ENCODE measurements at regions not wholly inside any gene's neighbourhood (a gene's known extent, or its start where the extent isn't known, plus 50 kb on each side); places are given as distances from the start of the nearest gene placed in this dataset.
"Not testable (repeated sequence)": the region's sequence is repeated elsewhere in the genome, so short reads cannot be mapped to it uniquely, and the experiment has no call there.

GRCh38 chr17:445839-446238, 93.2 kb upstream of the RPH3AL start, which contains the start of gene RFLNB:
Gene RFLNB, minus strand, starts transcription at chr17:445939.
- H3K4me1 Mint-ChIP-seq = peaks cover 2 to 19% (median 7%) of the 10 kb centered on the region in 4 donors
- H3K4me3 ChIP-seq (ENCODE audit: low read length in 2 of 2); H3K9me3 ChIP-seq (ENCODE audit: control insufficient read depth in 1 of 2, low read length in 2 of 2); H3K9me3 Mint-ChIP-seq; CTCF ChIA-PET (ENCODE audit: partially characterized antibody); H3K27ac ChIP-seq (ENCODE audit: low read depth, low read length); H3K27me3 ChIP-seq (ENCODE audit: insufficient read depth, low read length); H3K27me3 Mint-ChIP-seq; intact Hi-C loops (cut with micrococcal nuclease); DNase-seq: not testable (repeated sequence)
- POLR2A ChIA-PET (ENCODE audit: partially characterized antibody) = interaction anchor here (1.8 kb wide), 1 partner anchor 43 kb away, joined by 5 read pairs; no protein-coding TSS in a partner anchor
- peak within 1 kb of the TSS in 1 of 8 donors; percentile 11 for H3K4me3 Mint-ChIP-seq
- H3K27ac Mint-ChIP-seq = peak within 1 kb of the TSS in 2 of 7 donors; percentile 50 to 66
- peaks cover 18% of the 10 kb centered on the region for H3K4me1 ChIP-seq (ENCODE audit: insufficient read depth, low read length)
- peaks cover 18 to 33% of the 10 kb centered on the region in 2 donors for H3K36me3 Mint-ChIP-seq
- peaks cover 30% of the 10 kb centered on the region for H3K36me3 ChIP-seq (ENCODE audit: insufficient read depth, low read length)

- H3K4me1 ChIP-seq (ENCODE audit: insufficient read depth, low read length) = peaks cover 18% of the 10 kb centered on the region
- H3K4me3 ChIP-seq (ENCODE audit: low read length in 2 of 2) = no peak overlapping the region
- no peaks in the 10 kb centered on the region for H3K9me3 Mint-ChIP-seq
- H3K36me3 ChIP-seq (ENCODE audit: insufficient read depth, low read length) = peaks cover 30% of the 10 kb centered on the region
- intact Hi-C loops (cut with micrococcal nuclease) = no loop called here
- H3K27me3 ChIP-seq (ENCODE audit: insufficient read depth, low read length) = no peaks in the 10 kb centered on the region
- H3K9me3 ChIP-seq (ENCODE audit: control insufficient read depth in 1 of 2, low read length in 2 of 2) = no peaks in the 10 kb centered on the region
- no peak for DNase-seq
- no peaks in the 10 kb centered on the region for H3K27me3 Mint-ChIP-seq
- no peak overlapping the region for H3K4me3 Mint-ChIP-seq
- CTCF ChIA-PET (ENCODE audit: partially characterized antibody) = interaction anchor here (2.7 kb wide), 1 partner anchor 33 kb away, joined by 10 read pairs; no protein-coding TSS in a partner anchor
- no peak overlapping the region for H3K27ac ChIP-seq (ENCODE audit: low read depth, low read length)
- H3K4me1 Mint-ChIP-seq = peaks cover 2 to 19% (median 10%) of the 10 kb centered on the region in 4 donors
- H3K36me3 Mint-ChIP-seq = peaks cover 23 to 38% of the 10 kb centered on the region in 2 donors
- H3K27ac Mint-ChIP-seq = peak overlapping the region in 1 of 7 donors; percentile 50
- POLR2A ChIA-PET (ENCODE audit: partially characterized antibody) = interaction anchor here (0.6 to 1.8 kb wide), 2 partner anchors 44 to 118 kb away, joined by 3 to 5 read pairs; no protein-coding TSS in a partner anchor
These were observed 92.4 kb upstream of the RPH3AL start for GRCh38 chr17:444879-445454.

- peaks cover 31 to 45% of the 10 kb centered on the region in 2 donors for H3K36me3 Mint-ChIP-seq
- POLR2A ChIA-PET (ENCODE audit: partially characterized antibody) = interaction anchor here (0.6 kb wide), 1 partner anchor 20 kb away, joined by 3 read pairs; no protein-coding TSS in a partner anchor
- intact Hi-C loops (cut with micrococcal nuclease) = no loop called here
- Histone ChIP-seq H3K27ac (ENCODE audit: low read depth, low read length) (no peak overlapping the region), H3K9me3 (ENCODE audit: control insufficient read depth in 1 of 2, low read length in 2 of 2) (no peaks in the 10 kb centered on the region), H3K36me3 (ENCODE audit: insufficient read depth, low read length) (peaks cover 30% of the 10 kb centered on the region), H3K4me3 (ENCODE audit: low read length in 2 of 2) (no peak overlapping the region), H3K27me3 (ENCODE audit: insufficient read depth, low read length) (no peaks in the 10 kb centered on the region), H3K4me1 (ENCODE audit: insufficient read depth, low read length) (peaks cover 18% of the 10 kb centered on the region)
- H3K27me3 Mint-ChIP-seq = no peaks in the 10 kb centered on the region
- CTCF ChIA-PET (ENCODE audit: partially characterized antibody) = interaction anchor here (2.7 kb wide), 1 partner anchor 31 kb away, joined by 10 read pairs; no protein-coding TSS in a partner anchor
- H3K9me3 Mint-ChIP-seq = no peaks in the 10 kb centered on the region
- no peak overlapping the region for H3K4me3 Mint-ChIP-seq
- H3K4me1 Mint-ChIP-seq = peaks cover 2 to 19% (median 10%) of the 10 kb centered on the region in 4 donors
- no peak overlapping the region for H3K27ac Mint-ChIP-seq
- DNase-seq = no peak
These were observed 90.5 kb upstream of the RPH3AL start for GRCh38 chr17:443109-443508.

GRCh38 chr17:441155-441950, 88.7 kb upstream of the RPH3AL start:
- intact Hi-C loops (cut with micrococcal nuclease) = no loop called here
- POLR2A ChIA-PET (ENCODE audit: partially characterized antibody) = no interaction called here
- H3K36me3 Mint-ChIP-seq = peaks cover 32 to 44% of the 10 kb centered on the region in 2 donors

GRCh38 chr17:438191-438590, 85.6 kb upstream of the RPH3AL start:
- Mint-ChIP-seq H3K4me1 (peaks cover 0 to 5% (median 1%) of the 10 kb centered on the region in 4 donors), H3K27me3 (no peaks in the 10 kb centered on the region), H3K4me3 (no peak overlapping the region), H3K27ac (no peak overlapping the region), H3K36me3 (peaks cover 26 to 29% of the 10 kb centered on the region in 2 donors), H3K9me3 (peaks cover 0 to 6% (median 0%) of the 10 kb centered on the region in 8 donors)
- Histone ChIP-seq H3K4me1 (ENCODE audit: insufficient read depth, low read length) (no peaks in the 10 kb centered on the region), H3K27me3 (ENCODE audit: insufficient read depth, low read length) (no peaks in the 10 kb centered on the region), H3K9me3 (ENCODE audit: control insufficient read depth in 1 of 2, low read length in 2 of 2) (no peaks in the 10 kb centered on the region), H3K36me3 (ENCODE audit: insufficient read depth, low read length) (peaks cover 15% of the 10 kb centered on the region), H3K4me3 (ENCODE audit: low read length in 2 of 2) (no peak overlapping the region), H3K27ac (ENCODE audit: low read depth, low read length) (no peak overlapping the region)
- DNase-seq = no peak
- intact Hi-C loops (cut with micrococcal nuclease) = no loop called here
- ChIA-PET CTCF (ENCODE audit: partially characterized antibody) (no interaction called here), POLR2A (ENCODE audit: partially characterized antibody) (no interaction called here)

More at GRCh38 chr17:441155-441950, 88.7 kb upstream of the RPH3AL start:
- Histone ChIP-seq H3K27me3 (ENCODE audit: insufficient read depth, low read length) (no peaks in the 10 kb centered on the region), H3K36me3 (ENCODE audit: insufficient read depth, low read length) (peaks cover 30% of the 10 kb centered on the region), H3K9me3 (ENCODE audit: control insufficient read depth in 1 of 2, low read length in 2 of 2) (no peaks in the 10 kb centered on the region), H3K27ac (ENCODE audit: low read depth, low read length) (no peak overlapping the region), H3K4me3 (ENCODE audit: low read length in 2 of 2) (no peak overlapping the region), H3K4me1 (ENCODE audit: insufficient read depth, low read length) (peaks cover 4% of the 10 kb centered on the region)
- no peak overlapping the region for H3K4me3 Mint-ChIP-seq
- H3K27ac Mint-ChIP-seq = no peak overlapping the region
- CTCF ChIA-PET (ENCODE audit: partially characterized antibody) = interaction anchor here (1.1 kb wide), 1 partner anchor 29 kb away, joined by 5 read pairs; no protein-coding TSS in a partner anchor
- H3K27me3 Mint-ChIP-seq = no peaks in the 10 kb centered on the region
- H3K9me3 Mint-ChIP-seq = no peaks in the 10 kb centered on the region
- peaks cover 0 to 5% (median 2%) of the 10 kb centered on the region in 4 donors for H3K4me1 Mint-ChIP-seq
- DNase-seq = no peak

- H3K4me1 Mint-ChIP-seq = peaks cover 0 to 5% (median 1%) of the 10 kb centered on the region in 4 donors
- intact Hi-C loops (cut with micrococcal nuclease) = no loop called here
- peaks cover 0 to 6% (median 0%) of the 10 kb centered on the region in 8 donors for H3K9me3 Mint-ChIP-seq
- no peak overlapping the region for H3K4me3 ChIP-seq (ENCODE audit: low read length in 2 of 2)
- DNase-seq = no peak
- H3K9me3 ChIP-seq (ENCODE audit: control insufficient read depth in 1 of 2, low read length in 2 of 2) = no peaks in the 10 kb centered on the region
- H3K27me3 ChIP-seq (ENCODE audit: insufficient read depth, low read length) = no peaks in the 10 kb centered on the region
- ChIA-PET POLR2A (ENCODE audit: partially characterized antibody) (no interaction called here), CTCF (ENCODE audit: partially characterized antibody) (no interaction called here)
- peak overlapping the region in 1 of 7 donors; percentile 18 for H3K27ac Mint-ChIP-seq
- H3K36me3 ChIP-seq (ENCODE audit: insufficient read depth, low read length) = peaks cover 9% of the 10 kb centered on the region
- peaks cover 20 to 23% of the 10 kb centered on the region in 2 donors for H3K36me3 Mint-ChIP-seq
- no peaks in the 10 kb centered on the region for H3K4me1 ChIP-seq (ENCODE audit: insufficient read depth, low read length)
- no peak overlapping the region for H3K4me3 Mint-ChIP-seq
- H3K27ac ChIP-seq (ENCODE audit: low read depth, low read length) = no peak overlapping the region
- H3K27me3 Mint-ChIP-seq = no peaks in the 10 kb centered on the region
These were observed 84.9 kb upstream of the RPH3AL start for GRCh38 chr17:437545-437944.

GRCh38 chr17:436571-436970, 84.0 kb upstream of the RPH3AL start:
- Histone ChIP-seq H3K27ac (ENCODE audit: low read depth, low read length) (no peak overlapping the region), H3K4me1 (ENCODE audit: insufficient read depth, low read length) (no peaks in the 10 kb centered on the region), H3K36me3 (ENCODE audit: insufficient read depth, low read length) (no peaks in the 10 kb centered on the region), H3K9me3 (ENCODE audit: control insufficient read depth in 1 of 2, low read length in 2 of 2) (no peaks in the 10 kb centered on the region), H3K4me3 (ENCODE audit: low read length in 2 of 2) (no peak overlapping the region), H3K27me3 (ENCODE audit: insufficient read depth, low read length) (no peaks in the 10 kb centered on the region)
- ChIA-PET POLR2A (ENCODE audit: partially characterized antibody) (no interaction called here), CTCF (ENCODE audit: partially characterized antibody) (no interaction called here)
- no peaks in the 10 kb centered on the region for H3K27me3 Mint-ChIP-seq
- DNase-seq = no peak
- intact Hi-C loops (cut with micrococcal nuclease) = no loop called here
- no peak overlapping the region for H3K4me3 Mint-ChIP-seq
- peaks cover 0 to 6% (median 0%) of the 10 kb centered on the region in 8 donors for H3K9me3 Mint-ChIP-seq
- H3K27ac Mint-ChIP-seq = no peak overlapping the region
- H3K36me3 Mint-ChIP-seq = peaks cover 14 to 19% of the 10 kb centered on the region in 2 donors
- peaks cover 0 to 5% (median 1%) of the 10 kb centered on the region in 4 donors for H3K4me1 Mint-ChIP-seq

All from CD4-positive, alpha-beta memory T cell (primary cell).